Chondrocyte (in vitro differentiated cells): ENCODE measurements at regions not wholly inside any gene's neighbourhood (a gene's known extent, or its start where the extent isn't known, plus 50 kb on each side); places are given as distances from the start of the nearest gene placed in this dataset.

Experiments used
- DNase-seq: peaks from one replicate; pipeline ENCODE4 v3.0.0; 2021; ENCODE audit warnings: mixed read lengths, low spot score
- H3K27ac Mint-ChIP-seq: one replicate; pipeline ENCODE4 v1.8.0; 2021; ENCODE audit warnings: mild to moderate bottlenecking, moderate library complexity, mixed read lengths; ENCODE audit not compliant: unreplicated experiment
- H3K27me3 Mint-ChIP-seq: 2 replicates; pipeline ENCODE4 v1.8.0; 2021; ENCODE audit warnings: low read depth, mixed read lengths
- H3K36me3 Mint-ChIP-seq: 2 replicates; pipeline ENCODE4 v1.8.0; 2021; ENCODE audit warnings: low read depth, mixed read lengths
- H3K4me1 Mint-ChIP-seq: 2 replicates; pipeline ENCODE4 v1.8.0; 2021; ENCODE audit warnings: low read depth, mild to moderate bottlenecking, mixed read lengths
- H3K4me3 Mint-ChIP-seq: one replicate; pipeline ENCODE4 v1.8.0; 2021; ENCODE audit warnings: mild to moderate bottlenecking, moderate library complexity, mixed read lengths; ENCODE audit not compliant: unreplicated experiment
- H3K9me3 Mint-ChIP-seq: 2 replicates; pipeline ENCODE4 v1.8.0; 2021; ENCODE audit warnings: low read depth, mixed read lengths
- CTCF ChIP-seq: fragments of 200-600 bp; sonication (generic); IDR thresholded peaks from 2 replicates; pipeline ENCODE4 v1.5.0; 2021; ENCODE audit warnings: antibody characterized with exemption, mild to moderate bottlenecking, moderate library complexity

- peak overlapping the region; percentile 25 for H3K27ac Mint-ChIP-seq
Observed at GRCh38 chr7:131076032-131076431, 251.6 kb upstream of the MKLN1 start.

DNA sequence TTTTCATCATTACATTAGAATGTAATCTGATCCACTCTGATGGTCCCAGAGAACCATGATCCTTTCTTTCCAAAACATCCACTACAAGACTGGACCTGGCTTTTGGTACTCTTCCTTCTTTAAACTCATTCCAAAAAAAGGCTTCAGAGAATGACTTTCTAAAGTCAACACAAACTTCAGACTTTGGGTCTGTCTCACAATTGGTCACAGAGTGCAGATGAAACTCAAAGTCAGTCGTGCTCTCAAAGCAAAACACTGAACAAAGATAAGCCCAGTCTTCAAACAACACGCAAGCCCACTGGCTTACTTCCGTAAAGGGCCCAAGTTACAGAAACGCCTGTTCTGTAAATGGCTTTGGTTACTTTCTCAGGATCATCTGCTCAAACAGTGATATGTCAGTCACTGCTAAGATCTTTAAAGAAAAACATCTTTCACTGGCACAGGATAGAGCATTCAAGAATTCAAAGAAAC is 250.9 kb upstream of the MKLN1 start:
- Mint-ChIP-seq H3K4me1 (peaks cover 28% of the 10 kb centered on the region), H3K27ac (peak overlapping the region; percentile 85), H3K9me3 (no peaks in the 10 kb centered on the region), H3K27me3 (no peaks in the 10 kb centered on the region), H3K36me3 (peaks cover 2% of the 10 kb centered on the region), H3K4me3 (no peak overlapping the region)
- DNase-seq, result no peak
- no peak for TF ChIP-seq CTCF

More at GRCh38 chr7:131076032-131076431, 251.6 kb upstream of the MKLN1 start:
- Mint-ChIP-seq H3K4me1 (peaks cover 29% of the 10 kb centered on the region), H3K4me3 (no peak overlapping the region), H3K27me3 (no peaks in the 10 kb centered on the region), H3K36me3 (peaks cover 2% of the 10 kb centered on the region), H3K9me3 (no peaks in the 10 kb centered on the region)
- DNase-seq, result no peak
- no peak for TF ChIP-seq CTCF

- no peak for DNase-seq
- Mint-ChIP-seq H3K27me3 (no peaks in the 10 kb centered on the region), H3K4me1 (peaks cover 20% of the 10 kb centered on the region), H3K4me3 (no peak overlapping the region), H3K9me3 (no peaks in the 10 kb centered on the region), H3K27ac (no peak overlapping the region), H3K36me3 (peaks cover 4% of the 10 kb centered on the region)
- TF ChIP-seq CTCF, result no peak
Observed at GRCh38 chr7:131077735-131078134, 249.9 kb upstream of the MKLN1 start.

GRCh38 chr7:131080754-131081153 is 246.9 kb upstream of the MKLN1 start:
- DNase-seq, result no peak
- Mint-ChIP-seq H3K4me3 (no peak overlapping the region), H3K9me3 (no peaks in the 10 kb centered on the region), H3K36me3 (peaks cover 1% of the 10 kb centered on the region), H3K4me1 (peaks cover 17% of the 10 kb centered on the region), H3K27ac (no peak overlapping the region), H3K27me3 (no peaks in the 10 kb centered on the region)
- TF ChIP-seq CTCF, result no peak

DNA sequence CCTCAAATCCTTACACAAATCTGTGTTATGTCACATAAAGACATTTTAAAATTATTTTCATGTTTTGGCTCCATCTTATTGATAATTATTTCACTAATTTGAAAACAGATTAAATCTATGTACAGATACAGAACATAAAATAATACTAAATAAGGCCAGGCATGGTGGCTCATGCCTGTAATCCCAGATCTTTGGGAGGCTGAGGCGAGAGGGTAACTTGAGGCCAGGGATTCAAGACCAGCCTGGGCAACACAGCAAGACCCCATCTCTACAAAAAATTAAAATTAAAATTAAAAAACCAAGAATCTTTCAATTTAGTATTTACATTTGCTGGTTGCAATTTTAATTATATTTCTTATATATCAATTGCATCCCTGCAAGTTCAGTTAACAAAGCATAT is 246.4 kb upstream of the MKLN1 start:
- no peak overlapping the region for H3K27ac Mint-ChIP-seq
- H3K4me1 Mint-ChIP-seq, result peaks cover 11% of the 10 kb centered on the region
- H3K27me3 Mint-ChIP-seq, result no peaks in the 10 kb centered on the region
- H3K36me3 Mint-ChIP-seq, result peaks cover 1% of the 10 kb centered on the region
- no peak overlapping the region for H3K4me3 Mint-ChIP-seq
- no peak for DNase-seq
- no peaks in the 10 kb centered on the region for H3K9me3 Mint-ChIP-seq
- TF ChIP-seq CTCF, result no peak
